Amygdala (tissue), 56 donors: ENCODE measurements at regions not wholly inside any gene's neighbourhood (a gene's known extent, or its start where the extent isn't known, plus 50 kb on each side); places are given as distances from the start of the nearest gene placed in this dataset.

Experiments used
- DNase-seq, 56 donors: peaks; one replicate each; lab custom pipeline; 2025; lab: John Stamatoyannopoulos, UW

GRCh38 chr12:87930033-87930432 lies 99.2 kb downstream of the C12orf50 start:
- peak in 7 of 56 donors; percentile 2 to 41 (median 10) for DNase-seq

- DNase-seq, result no peak
Measured at GRCh38 chr12:87929346-87929745, 99.9 kb downstream of the C12orf50 start.

- DNase-seq, result no peak
Measured at GRCh38 chr12:87928031-87928430, 101.2 kb downstream of the C12orf50 start.

GRCh38 chr12:87925021-87925420 lies 104.2 kb downstream of the C12orf50 start:
- DNase-seq, result no peak

GRCh38 chr12:87924149-87924548 lies 105.1 kb downstream of the C12orf50 start:
- DNase-seq, result no peak

- no peak for DNase-seq
Measured at GRCh38 chr12:87923361-87923760, 105.8 kb downstream of the C12orf50 start.

GRCh38 chr12:87922736-87923135 lies 106.5 kb downstream of the C12orf50 start:
- DNase-seq, result no peak

GRCh38 chr12:87921621-87922020 lies 107.6 kb downstream of the C12orf50 start:
- DNase-seq, result no peak

GRCh38 chr12:87920139-87920538 lies 109.1 kb downstream of the C12orf50 start:
- no peak for DNase-seq

GRCh38 chr12:87901457-87901856 lies 127.7 kb downstream of the C12orf50 start:
- no peak for DNase-seq

GRCh38 chr12:87897662-87898061 lies 131.5 kb downstream of the C12orf50 start:
- no peak for DNase-seq

GRCh38 chr12:87883806-87884205 lies 145.4 kb downstream of the C12orf50 start:
- no peak for DNase-seq

- no peak for DNase-seq
Measured at GRCh38 chr12:87879141-87879540, 150.1 kb downstream of the C12orf50 start.

- no peak for DNase-seq
Measured at GRCh38 chr12:87870493-87871460, 158.4 kb downstream of the C12orf50 start.

- DNase-seq, result no peak
Measured at GRCh38 chr12:87870061-87870460, 159.1 kb downstream of the C12orf50 start.

GRCh38 chr12:87866578-87867292 lies 162.5 kb downstream of the C12orf50 start:
- DNase-seq, result no peak

GRCh38 chr12:87861791-87862190 lies 167.4 kb downstream of the C12orf50 start:
- DNase-seq, result no peak

- no peak for DNase-seq
Measured at GRCh38 chr12:87853448-87854003, 175.7 kb downstream of the C12orf50 start.

- no peak for DNase-seq
Measured at GRCh38 chr12:87849074-87849473, 180.1 kb downstream of the C12orf50 start.

GRCh38 chr12:87848248-87848868 lies 180.8 kb downstream of the C12orf50 start:
- peak in 3 of 56 donors; percentile 2 to 13 (median 6) for DNase-seq

GRCh38 chr12:87847147-87847546 lies 182.1 kb downstream of the C12orf50 start:
- DNase-seq, result no peak
